IMR-90 (cell line): ENCODE measurements at regions not wholly inside any gene's neighbourhood (a gene's known extent, or its start where the extent isn't known, plus 50 kb on each side); places are given as distances from the start of the nearest gene placed in this dataset.

Experiments used
- ATAC-seq: fragments of 200-7000 bp; cut with Tn5 transposase; 2 replicates; pipeline ENCODE4 v1.9.1; 2020; ENCODE audit warnings: low read depth, mild to moderate bottlenecking, moderate library complexity
- BruUV-seq: library from RNA; stranded (reverse); fragments of 400-500 nt; replicated peaks from 2 replicates; lab custom pipeline; 2021; lab: Mats Ljungman, UMichigan
- CTCF ChIA-PET: fragments of 300-600 bp; formaldehyde crosslinking; extraction: SDS; loops from one replicate; lab custom pipeline; 2021; ENCODE audit warnings: antibody characterized with exemption; lab: Yijun Ruan, JAX
- POLR2A ChIA-PET: fragments of 300-600 bp; sonication (Branson Sonifier 250); formaldehyde crosslinking; loops from one replicate; lab custom pipeline; 2022; ENCODE audit warnings: antibody characterized with exemption; ENCODE audit not compliant: unreplicated experiment; lab: Charles Lee
- DNase-seq: peaks from one replicate; pipeline ENCODE4 v3.0.0; 2013
- H2AFZ ChIP-seq: replicated peaks from 2 replicates; pipeline ENCODE3; 2013; ENCODE audit warnings: low read length, mild to moderate bottlenecking; ENCODE audit not compliant: poor library complexity
- H2AK5ac ChIP-seq: 2 replicates; pipeline ENCODE4 v1.6.1; 2013; ENCODE audit warnings: low read depth, low read length, inconsistent platforms
- H2AK9ac ChIP-seq: replicated peaks from 2 replicates; pipeline ENCODE3; 2013; ENCODE audit warnings: mild to moderate bottlenecking, low read depth, low read length, moderate library complexity; ENCODE audit not compliant: poor library complexity
- H2BK120ac ChIP-seq: 2 replicates; pipeline ENCODE4 v1.6.1; 2013; ENCODE audit warnings: low read depth, low read length, inconsistent platforms
- H2BK15ac ChIP-seq: 3 replicates; pipeline ENCODE4 v1.6.1; 2013; ENCODE audit warnings: low read depth, low read length, inconsistent platforms
- H2BK20ac ChIP-seq: 2 replicates; pipeline ENCODE4 v1.6.1; 2013; ENCODE audit warnings: low read depth, mild to moderate bottlenecking, inconsistent platforms, low read length, moderate library complexity
- H2BK5ac ChIP-seq: 2 replicates; pipeline ENCODE4 v1.6.1; 2013; ENCODE audit warnings: mild to moderate bottlenecking, low read depth, low read length, inconsistent platforms; ENCODE audit not compliant: poor library complexity, severe bottlenecking
- H3K14ac ChIP-seq: replicated peaks from 2 replicates; pipeline ENCODE4 v1.6.1; 2013; ENCODE audit warnings: low read depth, low read length, inconsistent platforms
- H3K18ac ChIP-seq: 2 replicates; pipeline ENCODE4 v1.6.1; 2013; ENCODE audit warnings: low read depth, low read length, control low read depth
- H3K23ac ChIP-seq: 2 replicates; pipeline ENCODE4 v1.6.1; 2013; ENCODE audit warnings: low read depth, low read length, inconsistent platforms
- H3K27ac ChIP-seq: 2 replicates; pipeline ENCODE4 v1.5.1; 2013; ENCODE audit warnings: mild to moderate bottlenecking, control low read depth, low read length; ENCODE audit not compliant: insufficient read depth
- H3K27me3 ChIP-seq: 2 replicates; pipeline ENCODE4 v1.6.1; 2013; ENCODE audit warnings: low read length; ENCODE audit not compliant: control insufficient read depth, insufficient read depth
- H3K36me3 ChIP-seq: 2 replicates; pipeline ENCODE4 v1.6.1; 2013; ENCODE audit warnings: low read length, mixed read lengths; ENCODE audit not compliant: control insufficient read depth, insufficient read depth
- H3K4ac ChIP-seq: 2 replicates; pipeline ENCODE4 v1.6.1; 2013; ENCODE audit warnings: low read depth, low read length, inconsistent platforms
- H3K4me1 ChIP-seq: 2 replicates; pipeline ENCODE4 v1.6.1; 2013; ENCODE audit warnings: low read length, mixed read lengths; ENCODE audit not compliant: control insufficient read depth, insufficient read depth
- H3K4me2 ChIP-seq: 2 replicates; pipeline ENCODE4 v1.6.1; 2013; ENCODE audit warnings: low read depth, mild to moderate bottlenecking, control low read depth, low read length, moderate library complexity
- H3K4me3 ChIP-seq: 2 replicates; pipeline ENCODE4 v1.5.1; 2013; ENCODE audit warnings: low read depth, mild to moderate bottlenecking, control low read depth, low read length, moderate library complexity; ENCODE audit not compliant: insufficient read depth
- H3K56ac ChIP-seq: 2 replicates; pipeline ENCODE4 v1.6.1; 2013; ENCODE audit warnings: low read length, inconsistent platforms; ENCODE audit not compliant: insufficient read depth; ENCODE audit errors: extremely low read depth
- H3K79me1 ChIP-seq, 2 experiments: 2 replicates each; pipeline ENCODE4 v1.6.1; 2013; ENCODE audit warnings: low read length in 2 of 2, inconsistent platforms in 1 of 2, low read depth in 1 of 2
- H3K9ac ChIP-seq: 2 replicates; pipeline ENCODE4 v1.6.1; 2013; ENCODE audit warnings: low read depth, low read length, control low read depth
- H3K9me1 ChIP-seq: 2 replicates; pipeline ENCODE4 v1.6.1; 2013; ENCODE audit warnings: low read length, inconsistent platforms; ENCODE audit not compliant: insufficient read depth
- H3K9me3 ChIP-seq: 2 replicates; pipeline ENCODE4 v1.6.1; 2013; ENCODE audit warnings: low read length; ENCODE audit not compliant: control insufficient read depth, insufficient read depth
- H4K20me1 ChIP-seq: 2 replicates; pipeline ENCODE4 v1.6.1; 2013; ENCODE audit warnings: low read length, inconsistent platforms; ENCODE audit not compliant: insufficient read depth
- H4K5ac ChIP-seq: 2 replicates; pipeline ENCODE4 v1.6.1; 2013; ENCODE audit warnings: mild to moderate bottlenecking, low read depth, low read length, control low read depth
- H4K8ac ChIP-seq, 2 experiments: 2 replicates each; pipeline ENCODE4 v1.6.1; 2013; ENCODE audit warnings: low read depth in 2 of 2, low read length in 2 of 2, control low read depth in 1 of 2, inconsistent platforms in 1 of 2
- H4K91ac ChIP-seq: 2 replicates; pipeline ENCODE4 v1.6.1; 2013; ENCODE audit warnings: low read depth, low read length, inconsistent platforms; ENCODE audit not compliant: insufficient read depth
- CHD1 ChIP-seq: IDR thresholded peaks from 2 replicates; pipeline ENCODE4 v1.6.1; 2012; ENCODE audit warnings: low read depth, low read length, improper control_type of control experiment
- FOS ChIP-seq: fragments of 150-350 bp; IDR thresholded peaks from 2 replicates; pipeline ENCODE4 v1.6.1; 2016; ENCODE audit warnings: low read depth, low read length
- MAZ ChIP-seq: IDR thresholded peaks from 2 replicates; pipeline ENCODE4 v1.6.1; 2012; ENCODE audit warnings: low read depth, mild to moderate bottlenecking, low read length, improper control_type of control experiment, moderate library complexity, borderline replicate concordance
- MXI1 ChIP-seq: IDR thresholded peaks from 2 replicates; pipeline ENCODE4 v1.6.1; 2012; ENCODE audit warnings: low read depth, mild to moderate bottlenecking, low read length, moderate library complexity, borderline replicate concordance
- NFE2L2 ChIP-seq: fragments of 150-350 bp; IDR thresholded peaks from 2 replicates; pipeline ENCODE4 v1.6.1; 2016; ENCODE audit warnings: low read depth, mild to moderate bottlenecking, low read length
- POLR2A ChIP-seq: IDR thresholded peaks from 2 replicates; pipeline ENCODE4 v1.6.1; 2012; ENCODE audit warnings: mild to moderate bottlenecking, low read depth, low read length
- RAD21 ChIP-seq: IDR thresholded peaks from 2 replicates; pipeline ENCODE4 v1.6.1; 2012; ENCODE audit warnings: low read length, improper control_type of control experiment
- RCOR1 ChIP-seq: IDR thresholded peaks from 2 replicates; pipeline ENCODE4 v1.6.1; 2012; ENCODE audit warnings: mild to moderate bottlenecking, low read length, improper control_type of control experiment; ENCODE audit not compliant: insufficient replicate concordance
- RFX5 ChIP-seq: IDR thresholded peaks from 2 replicates; pipeline ENCODE4 v1.8.0; 2012; ENCODE audit warnings: low read depth, mild to moderate bottlenecking, low read length, moderate library complexity
- SMC3 ChIP-seq: fragments of 150-350 bp; IDR thresholded peaks from 2 replicates; pipeline ENCODE4 v1.6.1; 2016; ENCODE audit warnings: low read depth, mild to moderate bottlenecking, antibody characterized with exemption, low read length, moderate library complexity
- WGBS, 2 experiments: methylation state at CpG; one replicate each; pipeline versions ENCODE4 v1.1.5 to v1.1.7; 2013; ENCODE audit warnings: missing lambda C conversion rate in 2 of 2; ENCODE audit not compliant: insufficient read length in 1 of 2; ENCODE audit errors: extremely low coverage in 2 of 2; 5-methylcytosine and 5-hydroxymethylcytosine counted together
- dilution Hi-C: fragments of 300-500 bp; cut with HindIII; formaldehyde crosslinking; loops from one replicate; pipeline ENCODE4 v1.14.3; 2018; ENCODE audit warnings: low sequenced_read_pairs; ENCODE audit not compliant: unreplicated experiment
- in situ Hi-C: fragments of 300-500 bp; cut with MboI; formaldehyde crosslinking; loops from 3 replicates; pipeline ENCODE4 v1.14.3; 2019; ENCODE audit warnings: low sequenced_read_pairs, inconsistent platforms, mixed read lengths
- intact Hi-C: fragments of 100-400 bp; cut with micrococcal nuclease; formaldehyde crosslinking; loops from 2 replicates; pipeline ENCODE4 v1.10.0; 2022
- TF ChIP-seq, protein P1 (sequence below): conservative IDR thresholded peaks from 2 replicates; pipeline ENCODE4 v1.5.1; 2012; ENCODE audit warnings: mild to moderate bottlenecking, low read depth, low read length, improper control_type of control experiment
- TF ChIP-seq, protein P2 (sequence below): fragments of 150-350 bp; IDR thresholded peaks from 2 replicates; pipeline ENCODE4 v1.6.1; 2016; ENCODE audit warnings: low read depth, mild to moderate bottlenecking, low read length, moderate library complexity, borderline replicate concordance

DNA sequence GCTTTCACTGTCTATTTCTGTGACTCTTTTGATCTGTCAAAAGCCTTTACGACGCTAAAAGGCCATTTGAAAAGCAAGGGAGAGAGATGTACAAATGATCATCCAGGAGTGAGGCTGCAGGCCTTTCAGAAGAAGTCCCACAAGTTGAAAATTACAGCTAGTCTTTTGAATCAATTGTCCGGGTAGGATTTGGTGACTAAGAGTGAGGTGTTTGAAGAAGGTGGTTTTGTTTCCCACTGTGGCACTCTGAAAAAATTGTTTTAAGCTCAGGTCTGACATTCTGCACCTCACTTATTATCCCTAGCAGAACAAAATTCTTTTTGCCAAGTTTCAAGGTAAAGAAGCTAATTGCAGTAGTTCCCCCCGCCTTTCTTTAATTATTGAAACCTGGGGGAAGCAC is 50.8 kb upstream of the TMEM108 start:
- Histone ChIP-seq H3K56ac (no peak overlapping the region), H3K9me1 (no peaks in the 10 kb centered on the region), H2BK120ac (no peak overlapping the region), H3K36me3 (no peaks in the 10 kb centered on the region), H4K20me1 (no peaks in the 10 kb centered on the region), H4K5ac (no peak overlapping the region), H4K91ac (no peak overlapping the region), H3K4me2 (no peak overlapping the region), H2AFZ (no peak overlapping the region), H2BK15ac (no peak overlapping the region), H3K27me3 (no peaks in the 10 kb centered on the region), H2BK5ac (no peak overlapping the region), H3K4me1 (no peaks in the 10 kb centered on the region), H3K79me1 (no peaks in the 10 kb centered on the region), H2BK20ac (no peak overlapping the region), H2AK9ac (no peak overlapping the region), H3K9me3 (no peaks in the 10 kb centered on the region), H3K9ac (no peak overlapping the region), H3K4me3 (no peak overlapping the region), H4K8ac (no peak overlapping the region), H3K23ac (no peak overlapping the region), H3K27ac (no peak overlapping the region), H3K4ac (no peak overlapping the region), H3K18ac (no peak overlapping the region), H2AK5ac (no peak overlapping the region), H3K14ac (no peak overlapping the region)
- in situ Hi-C loops, result no loop called here
- ChIA-PET CTCF (no interaction called here), POLR2A (no interaction called here)
- ATAC-seq, result no peak
- no CpG with 5 or more reads among the region's 4 CpGs for WGBS, 2 experiments
- intact Hi-C loops, result no loop called here
- no peak for TF ChIP-seq NFE2L2
- TF ChIP-seq RAD21, result no peak
- TF ChIP-seq, protein P1, sequence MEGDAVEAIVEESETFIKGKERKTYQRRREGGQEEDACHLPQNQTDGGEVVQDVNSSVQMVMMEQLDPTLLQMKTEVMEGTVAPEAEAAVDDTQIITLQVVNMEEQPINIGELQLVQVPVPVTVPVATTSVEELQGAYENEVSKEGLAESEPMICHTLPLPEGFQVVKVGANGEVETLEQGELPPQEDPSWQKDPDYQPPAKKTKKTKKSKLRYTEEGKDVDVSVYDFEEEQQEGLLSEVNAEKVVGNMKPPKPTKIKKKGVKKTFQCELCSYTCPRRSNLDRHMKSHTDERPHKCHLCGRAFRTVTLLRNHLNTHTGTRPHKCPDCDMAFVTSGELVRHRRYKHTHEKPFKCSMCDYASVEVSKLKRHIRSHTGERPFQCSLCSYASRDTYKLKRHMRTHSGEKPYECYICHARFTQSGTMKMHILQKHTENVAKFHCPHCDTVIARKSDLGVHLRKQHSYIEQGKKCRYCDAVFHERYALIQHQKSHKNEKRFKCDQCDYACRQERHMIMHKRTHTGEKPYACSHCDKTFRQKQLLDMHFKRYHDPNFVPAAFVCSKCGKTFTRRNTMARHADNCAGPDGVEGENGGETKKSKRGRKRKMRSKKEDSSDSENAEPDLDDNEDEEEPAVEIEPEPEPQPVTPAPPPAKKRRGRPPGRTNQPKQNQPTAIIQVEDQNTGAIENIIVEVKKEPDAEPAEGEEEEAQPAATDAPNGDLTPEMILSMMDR, result no peak
- no peak for TF ChIP-seq SMC3
- no peak for TF ChIP-seq RFX5
- TF ChIP-seq FOS, result no peak
- TF ChIP-seq, protein P2, sequence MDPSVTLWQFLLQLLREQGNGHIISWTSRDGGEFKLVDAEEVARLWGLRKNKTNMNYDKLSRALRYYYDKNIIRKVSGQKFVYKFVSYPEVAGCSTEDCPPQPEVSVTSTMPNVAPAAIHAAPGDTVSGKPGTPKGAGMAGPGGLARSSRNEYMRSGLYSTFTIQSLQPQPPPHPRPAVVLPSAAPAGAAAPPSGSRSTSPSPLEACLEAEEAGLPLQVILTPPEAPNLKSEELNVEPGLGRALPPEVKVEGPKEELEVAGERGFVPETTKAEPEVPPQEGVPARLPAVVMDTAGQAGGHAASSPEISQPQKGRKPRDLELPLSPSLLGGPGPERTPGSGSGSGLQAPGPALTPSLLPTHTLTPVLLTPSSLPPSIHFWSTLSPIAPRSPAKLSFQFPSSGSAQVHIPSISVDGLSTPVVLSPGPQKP, result no peak
- TF ChIP-seq MXI1, result no peak
- no peak for TF ChIP-seq POLR2A
- no peak for TF ChIP-seq RCOR1
- TF ChIP-seq MAZ, result no peak
- no peak for TF ChIP-seq CHD1
- no TSS peak for BruUV-seq
- DNase-seq, result no peak
- dilution Hi-C loops, result no loop called here
